Smooth muscle cell (in vitro differentiated cells): ENCODE measurements at regions not wholly inside any gene's neighbourhood (a gene's known extent, or its start where the extent isn't known, plus 50 kb on each side); places are given as distances from the start of the nearest gene placed in this dataset.

ENCODE experiments used
- DNase-seq: peaks from one replicate; lab custom pipeline; 2025; ENCODE audit not compliant: unreplicated experiment; lab: John Stamatoyannopoulos, UW
- H2AFZ ChIP-seq: fragments of 200-600 bp; sonication (generic); 2 replicates; pipeline ENCODE4 v1.6.0; 2016; ENCODE audit warnings: antibody characterized with exemption, low read depth, mild to moderate bottlenecking
- H3F3A ChIP-seq: fragments of 200-600 bp; sonication (generic); 2 replicates; pipeline ENCODE4 v1.6.0; 2017; ENCODE audit warnings: antibody characterized with exemption, low read depth
- H3K27ac ChIP-seq: fragments of 200-600 bp; sonication (generic); 2 replicates; pipeline ENCODE4 v1.5.1; 2016; ENCODE audit warnings: low read depth, mild to moderate bottlenecking
- H3K27me3 ChIP-seq: fragments of 200-600 bp; sonication (generic); 2 replicates; pipeline ENCODE4 v1.6.1; 2016; ENCODE audit warnings: low read depth, mild to moderate bottlenecking
- H3K36me3 ChIP-seq: fragments of 200-600 bp; sonication (generic); 2 replicates; pipeline ENCODE4 v1.5.1; 2016; ENCODE audit warnings: low read depth
- H3K4me1 ChIP-seq: fragments of 200-600 bp; sonication (generic); 2 replicates; pipeline ENCODE4 v1.5.1; 2016; ENCODE audit warnings: low read depth
- H3K4me2 ChIP-seq: fragments of 200-600 bp; sonication (generic); 2 replicates; pipeline ENCODE4 v1.6.0; 2016; ENCODE audit warnings: mild to moderate bottlenecking
- H3K4me3 ChIP-seq: fragments of 200-600 bp; sonication (generic); 2 replicates; pipeline ENCODE4 v1.5.1; 2016; ENCODE audit warnings: mild to moderate bottlenecking
- H3K79me2 ChIP-seq: fragments of 200-600 bp; sonication (generic); 2 replicates; pipeline ENCODE4 v1.6.0; 2016; ENCODE audit warnings: low read depth, mild to moderate bottlenecking
- H3K9ac ChIP-seq: fragments of 200-600 bp; sonication (generic); 2 replicates; pipeline ENCODE4 v1.6.0; 2016; ENCODE audit warnings: low read depth
- H3K9me3 ChIP-seq: fragments of 200-600 bp; sonication (generic); replicated peaks from 2 replicates; pipeline ENCODE4 v1.5.1; 2016; ENCODE audit warnings: low read depth
- H4K20me1 ChIP-seq: fragments of 200-600 bp; sonication (generic); 2 replicates; pipeline ENCODE4 v1.6.0; 2016; ENCODE audit warnings: low read depth
- CTCF ChIP-seq: fragments of 200-600 bp; sonication (generic); IDR thresholded peaks from 2 replicates; pipeline ENCODE4 v1.5.1; 2017; ENCODE audit warnings: borderline replicate concordance, mild to moderate bottlenecking, antibody characterized with exemption; ENCODE audit not compliant: insufficient read depth, poor library complexity, severe bottlenecking
- WGBS: methylation state at CpG from one replicate; pipeline ENCODE4 v1.1.7; 2016; ENCODE audit warnings: low lambda C conversion rate; 5-methylcytosine and 5-hydroxymethylcytosine counted together

DNA sequence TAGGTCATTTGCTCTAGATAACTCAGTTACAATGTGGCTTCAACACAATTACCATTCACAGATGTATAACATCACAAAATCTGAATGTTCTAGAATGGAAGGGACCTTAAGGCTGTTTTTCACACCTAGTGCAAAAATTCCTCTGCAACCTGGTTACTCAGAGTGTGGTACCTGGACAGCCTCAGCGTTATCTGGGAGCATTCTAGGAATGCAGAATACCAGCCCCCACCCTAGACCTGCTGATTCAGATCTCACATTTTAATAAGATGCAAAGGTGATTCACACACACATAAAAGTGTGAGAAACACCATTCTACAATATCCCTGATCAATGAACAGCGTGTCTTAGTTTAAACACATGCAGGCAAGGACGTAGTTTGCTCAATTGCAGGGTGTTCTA is 233.1 kb downstream of the TDRD15 start:
- H3K4me2 ChIP-seq: no peak overlapping the region
- H3K79me2 ChIP-seq: no peaks in the 10 kb centered on the region
- H3F3A ChIP-seq: no peaks in the 10 kb centered on the region
- H3K4me3 ChIP-seq: no peak overlapping the region
- no peaks in the 10 kb centered on the region for H3K27me3 ChIP-seq
- no peaks in the 10 kb centered on the region for H3K4me1 ChIP-seq
- no peaks in the 10 kb centered on the region for H4K20me1 ChIP-seq
- no peak for DNase-seq
- no peak overlapping the region for H3K9ac ChIP-seq
- no peak overlapping the region for H3K27ac ChIP-seq
- H3K36me3 ChIP-seq: no peaks in the 10 kb centered on the region
- no peak for TF ChIP-seq CTCF
- H2AFZ ChIP-seq: no peak overlapping the region
- H3K9me3 ChIP-seq: no peaks in the 10 kb centered on the region
- 64% methylated on average over 3 of the region's 3 CpGs for WGBS

DNA sequence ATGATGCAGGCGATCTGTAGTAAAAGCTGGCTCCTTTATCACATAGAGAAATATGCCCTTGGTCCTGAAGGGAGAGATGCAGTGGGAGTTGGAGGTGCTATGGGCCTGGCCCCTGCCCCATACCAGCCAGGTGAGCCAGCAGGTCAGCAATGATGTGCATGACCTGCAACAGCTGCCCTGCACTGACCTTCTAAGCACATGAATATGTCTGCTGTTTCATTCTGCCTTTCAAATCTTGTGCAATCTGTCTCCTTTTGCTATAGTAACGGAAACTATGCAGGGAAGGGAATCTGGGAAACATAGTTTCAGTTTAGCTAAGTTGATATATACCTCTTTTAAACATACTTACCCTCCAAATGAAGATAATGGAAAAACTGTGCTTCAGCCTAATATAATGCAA is 235.2 kb downstream of the TDRD15 start:
- no peaks in the 10 kb centered on the region for H3K9me3 ChIP-seq
- H3K27ac ChIP-seq: no peak overlapping the region
- no peaks in the 10 kb centered on the region for H3K27me3 ChIP-seq
- H3K9ac ChIP-seq: no peak overlapping the region
- no peaks in the 10 kb centered on the region for H3F3A ChIP-seq
- H4K20me1 ChIP-seq: no peaks in the 10 kb centered on the region
- H3K4me1 ChIP-seq: no peaks in the 10 kb centered on the region
- no peak for TF ChIP-seq CTCF
- no peak for DNase-seq
- no peak overlapping the region for H2AFZ ChIP-seq
- H3K4me3 ChIP-seq: no peak overlapping the region
- no peak overlapping the region for H3K4me2 ChIP-seq
- 74% methylated on average over 2 of the region's 2 CpGs for WGBS
- H3K79me2 ChIP-seq: no peaks in the 10 kb centered on the region
- H3K36me3 ChIP-seq: no peaks in the 10 kb centered on the region

GRCh38 chr2:21361384-21361783 is 237.6 kb downstream of the TDRD15 start:
- no peaks in the 10 kb centered on the region for H3K79me2 ChIP-seq
- no peak overlapping the region for H3K4me2 ChIP-seq
- H3K36me3 ChIP-seq: no peaks in the 10 kb centered on the region
- H3K27ac ChIP-seq: no peak overlapping the region
- no peak overlapping the region for H2AFZ ChIP-seq
- H3F3A ChIP-seq: no peaks in the 10 kb centered on the region
- H3K9me3 ChIP-seq: no peaks in the 10 kb centered on the region
- no peaks in the 10 kb centered on the region for H3K4me1 ChIP-seq
- H4K20me1 ChIP-seq: no peaks in the 10 kb centered on the region
- H3K27me3 ChIP-seq: no peaks in the 10 kb centered on the region
- WGBS: 75% methylated on average over 3 of the region's 3 CpGs
- H3K9ac ChIP-seq: no peak overlapping the region
- H3K4me3 ChIP-seq: no peak overlapping the region
- TF ChIP-seq CTCF: no peak
- DNase-seq: no peak

DNA sequence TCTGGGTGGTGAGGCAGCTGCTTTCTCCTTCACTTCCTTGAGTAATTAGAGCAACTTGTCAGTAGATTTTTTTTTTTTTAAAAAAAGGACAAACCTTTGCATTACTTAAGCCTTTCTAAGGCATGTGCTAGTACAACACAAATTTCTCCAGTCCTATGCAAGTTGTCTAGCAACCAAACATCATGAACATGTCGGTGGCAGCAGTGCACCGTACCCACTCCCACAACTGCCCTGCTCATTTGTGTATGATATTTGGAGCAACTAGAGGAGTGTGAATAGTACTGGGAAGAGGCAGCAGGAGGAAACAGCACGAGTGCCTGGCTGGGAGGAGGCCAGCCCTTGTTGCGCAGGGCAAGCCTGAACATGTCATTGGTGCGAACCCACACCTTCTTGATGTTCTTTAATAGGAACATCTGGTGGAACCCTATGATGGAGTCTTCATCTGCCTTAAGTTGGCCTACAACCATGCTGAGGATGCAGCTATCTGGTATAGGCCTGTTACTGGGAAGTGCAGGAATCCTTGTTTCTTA is 238.3 kb downstream of the TDRD15 start:
- Histone ChIP-seq H3K27me3 (no peaks in the 10 kb centered on the region), H3K79me2 (no peaks in the 10 kb centered on the region)

More for the DNA sequence above, 238.3 kb downstream of the TDRD15 start:
- Histone ChIP-seq H3K9me3 (no peaks in the 10 kb centered on the region), H3K9ac (no peak overlapping the region), H3K4me2 (no peak overlapping the region), H2AFZ (no peak overlapping the region), H3F3A (no peaks in the 10 kb centered on the region), H3K4me3 (no peak overlapping the region), H3K4me1 (no peaks in the 10 kb centered on the region), H3K36me3 (no peaks in the 10 kb centered on the region), H3K27ac (no peak overlapping the region), H4K20me1 (no peaks in the 10 kb centered on the region)
- DNase-seq: no peak
- WGBS: 95% methylated on average over 5 of the region's 5 CpGs
- no peak for TF ChIP-seq CTCF
